ENCODE measurements at regions not wholly inside any gene's neighbourhood (a gene's known extent, or its start where the extent isn't known, plus 50 kb on each side); places are given as distances from the start of the nearest gene placed in this dataset.

GRCh38 chr7:124603066-124603465 lies 162.5 kb downstream of the GPR37 start:
- no peak for TF ChIP-seq CTCF (IDR thresholded peaks at IDR 0.05; ENCODE audit: control extremely low read depth in 1 of 3, insufficient read depth in 1 of 3, low read depth in 1 of 3, low read length in 3 of 3)
- TF ChIP-seq CEBPB (IDR thresholded peaks at IDR 0.05; ENCODE audit: low read depth, low read length): no peak
- TF ChIP-seq TAF1 (IDR thresholded peaks at IDR 0.05; ENCODE audit: low read depth, low read length): no peak
- TF ChIP-seq SIX5 (IDR thresholded peaks at IDR 0.05; ENCODE audit: low read depth, low read length): no peak
- no peak for TF ChIP-seq POLR2AphosphoS5 (IDR thresholded peaks at IDR 0.05; ENCODE audit: low read depth, low read length)
- no peak for TF ChIP-seq HDAC2 (IDR thresholded peaks at IDR 0.05; ENCODE audit: borderline replicate concordance in 1 of 2, low read depth in 2 of 2, low read length in 2 of 2)
- no peak for TF ChIP-seq RFX5 (IDR thresholded peaks at IDR 0.05; ENCODE audit: borderline replicate concordance, low read depth, low read length)
- TF ChIP-seq SIN3A (conservative IDR thresholded peaks at IDR 0.05 in 1 of 2, IDR thresholded peaks at IDR 0.05 in 1 of 2; ENCODE audit: low read depth in 1 of 2, low read length in 2 of 2): no peak
- no peak for TF ChIP-seq POLR2A (IDR thresholded peaks at IDR 0.05; ENCODE audit: control extremely low read depth in 1 of 2, low read depth in 2 of 2, low read length in 2 of 2)
